HG02588 (cell line): ENCODE measurements at regions not wholly inside any gene's neighbourhood (a gene's known extent, or its start where the extent isn't known, plus 50 kb on each side); places are given as distances from the start of the nearest gene placed in this dataset.

Experiments used
- ATAC-seq: cut with Tn5 transposase; IDR thresholded peaks from one replicate; pipeline ENCODE4 v1.9.1; 2021; ENCODE audit warnings: mild to moderate bottlenecking, moderate library complexity; ENCODE audit not compliant: unreplicated experiment

GRCh38 chr12:132439333-132439904 lies 50.5 kb upstream of the FBRSL1 start:
- no peak for ATAC-seq

- no peak for ATAC-seq
Observed at GRCh38 chr12:132438726-132439125, 51.2 kb upstream of the FBRSL1 start.

GRCh38 chr12:132437943-132438700 lies 51.8 kb upstream of the FBRSL1 start:
- ATAC-seq = no peak

- no peak for ATAC-seq
Observed at GRCh38 chr12:132437252-132437932, 52.6 kb upstream of the FBRSL1 start.

GRCh38 chr12:132436791-132437251 lies 53.1 kb upstream of the FBRSL1 start:
- ATAC-seq = no peak

- ATAC-seq = no peak
Observed at GRCh38 chr12:132435486-132436187, 54.3 kb upstream of the FBRSL1 start.

GRCh38 chr12:132433641-132434395 lies 56.1 kb upstream of the FBRSL1 start:
- no peak for ATAC-seq

- ATAC-seq = no peak
Observed at GRCh38 chr12:132432721-132433577, 57.0 kb upstream of the FBRSL1 start.

- ATAC-seq = no peak
Observed at GRCh38 chr12:132432126-132432705, 57.7 kb upstream of the FBRSL1 start.

- ATAC-seq = no peak
Observed at GRCh38 chr12:132430838-132431774, 58.8 kb upstream of the FBRSL1 start.

GRCh38 chr12:132429946-132430643 lies 59.9 kb upstream of the FBRSL1 start:
- peak; percentile 74 for ATAC-seq

- no peak for ATAC-seq
Observed at GRCh38 chr12:132429602-132429945, 60.4 kb upstream of the FBRSL1 start.

GRCh38 chr12:132428936-132429601 lies 60.9 kb upstream of the FBRSL1 start:
- no peak for ATAC-seq

GRCh38 chr12:132427999-132428935 lies 61.7 kb upstream of the FBRSL1 start:
- no peak for ATAC-seq

- no peak for ATAC-seq
Observed at GRCh38 chr12:132427174-132427768, 62.7 kb upstream of the FBRSL1 start.
